ENCODE measurements at regions not wholly inside any gene's neighbourhood (a gene's known extent, or its start where the extent isn't known, plus 50 kb on each side); places are given as distances from the start of the nearest gene placed in this dataset.

GRCh38 chr4:174058846-174059245 lies 224.6 kb downstream of the FBXO8 start:
- DNase-seq (ENCODE audit: low read depth, low spot score), result no peak
- Histone ChIP-seq H3K36me3 (ENCODE audit: control insufficient read depth in 1 of 2, insufficient read depth in 2 of 2, low read length in 2 of 2) (no peaks in the 10 kb centered on the region), H3K9me2 (ENCODE audit: insufficient read depth) (no peaks in the 10 kb centered on the region), H3K4me3 (replicated peaks in 1 of 2; ENCODE audit: low read depth in 1 of 2, low read length in 2 of 2) (no peak overlapping the region), H3K27me3 (ENCODE audit: insufficient read depth, low read length) (no peaks in the 10 kb centered on the region), H3K4me2 (ENCODE audit: low read length) (no peak overlapping the region), H3K79me2 (ENCODE audit: insufficient read depth, low read length) (no peaks in the 10 kb centered on the region), H2AFZ (ENCODE audit: low read depth, low read length, poor library complexity, severe bottlenecking) (no peak overlapping the region), H3K9me3 (ENCODE audit: control insufficient read depth in 1 of 2, insufficient read depth in 1 of 2, low read depth in 1 of 2, low read length in 2 of 2) (no peaks in the 10 kb centered on the region), H3K4me1 (ENCODE audit: control insufficient read depth in 1 of 2, insufficient read depth in 2 of 2, low read length in 2 of 2) (no peaks in the 10 kb centered on the region), H4K20me1 (ENCODE audit: insufficient read depth) (no peaks in the 10 kb centered on the region), H3K27ac (ENCODE audit: low read depth, low read length) (no peak overlapping the region), H3K9ac (ENCODE audit: low read length) (no peak overlapping the region)
- ATAC-seq, result no peak
- POLR2A ChIA-PET, result no interaction called here
- TF ChIP-seq RAD21 (IDR thresholded peaks at IDR 0.05; ENCODE audit: low read depth), result no peak
- no peak for TF ChIP-seq ZNF274 (IDR thresholded peaks at IDR 0.05; ENCODE audit: low read depth, low read length)
- TF ChIP-seq, protein P1, sequence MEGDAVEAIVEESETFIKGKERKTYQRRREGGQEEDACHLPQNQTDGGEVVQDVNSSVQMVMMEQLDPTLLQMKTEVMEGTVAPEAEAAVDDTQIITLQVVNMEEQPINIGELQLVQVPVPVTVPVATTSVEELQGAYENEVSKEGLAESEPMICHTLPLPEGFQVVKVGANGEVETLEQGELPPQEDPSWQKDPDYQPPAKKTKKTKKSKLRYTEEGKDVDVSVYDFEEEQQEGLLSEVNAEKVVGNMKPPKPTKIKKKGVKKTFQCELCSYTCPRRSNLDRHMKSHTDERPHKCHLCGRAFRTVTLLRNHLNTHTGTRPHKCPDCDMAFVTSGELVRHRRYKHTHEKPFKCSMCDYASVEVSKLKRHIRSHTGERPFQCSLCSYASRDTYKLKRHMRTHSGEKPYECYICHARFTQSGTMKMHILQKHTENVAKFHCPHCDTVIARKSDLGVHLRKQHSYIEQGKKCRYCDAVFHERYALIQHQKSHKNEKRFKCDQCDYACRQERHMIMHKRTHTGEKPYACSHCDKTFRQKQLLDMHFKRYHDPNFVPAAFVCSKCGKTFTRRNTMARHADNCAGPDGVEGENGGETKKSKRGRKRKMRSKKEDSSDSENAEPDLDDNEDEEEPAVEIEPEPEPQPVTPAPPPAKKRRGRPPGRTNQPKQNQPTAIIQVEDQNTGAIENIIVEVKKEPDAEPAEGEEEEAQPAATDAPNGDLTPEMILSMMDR (IDR thresholded peaks at IDR 0.05 in 2 of 3, conservative IDR thresholded peaks at IDR 0.05 in 1 of 3; ENCODE audit: borderline replicate concordance in 1 of 3, insufficient read depth in 1 of 3, low read depth in 2 of 3, low read length in 2 of 3), result no peak
- RAD21 ChIA-PET (ENCODE audit: low non-redundant PET in 1 of 2, low total read pairs in 2 of 2, uncharacterized antibody in 2 of 2, unreplicated experiment in 2 of 2), result no interaction called here
- intact Hi-C loops (cut with micrococcal nuclease), result no loop called here
- BruUV-seq (replicated peaks), result no TSS peak
- CTCF ChIA-PET, result no interaction called here

GRCh38 chr4:174056959-174057358 lies 226.5 kb downstream of the FBXO8 start:
- intact Hi-C loops (cut with micrococcal nuclease), result no loop called here
- no TSS peak for BruUV-seq (replicated peaks)
- H3K4me2 ChIP-seq (ENCODE audit: low read length), result no peak overlapping the region
- H3K4me3 ChIP-seq (replicated peaks in 1 of 2; ENCODE audit: low read depth in 1 of 2, low read length in 2 of 2), result no peak overlapping the region
- DNase-seq (ENCODE audit: low read depth, low spot score), result no peak
- ChIA-PET RAD21 (ENCODE audit: low non-redundant PET in 1 of 2, low total read pairs in 2 of 2, uncharacterized antibody in 2 of 2, unreplicated experiment in 2 of 2) (no interaction called here), CTCF (no interaction called here), POLR2A (no interaction called here)
- no peak overlapping the region for H3K9ac ChIP-seq (ENCODE audit: low read length)
- no peak overlapping the region for H3K27ac ChIP-seq (ENCODE audit: low read depth, low read length)
- H3K4me1 ChIP-seq (ENCODE audit: control insufficient read depth in 1 of 2, insufficient read depth in 2 of 2, low read length in 2 of 2), result no peaks in the 10 kb centered on the region
- H3K9me2 ChIP-seq (ENCODE audit: insufficient read depth), result no peaks in the 10 kb centered on the region
- TF ChIP-seq POLR2AphosphoS5 (IDR thresholded peaks at IDR 0.05; ENCODE audit: low read depth, low read length), result no peak
- no peak for TF ChIP-seq CBX3 (IDR thresholded peaks at IDR 0.05; ENCODE audit: low read depth)
- no peak for TF ChIP-seq YY1 (IDR thresholded peaks at IDR 0.05; ENCODE audit: extremely low read depth, insufficient replicate concordance, low read depth, low read length)
- no peak for TF ChIP-seq EGR1 (IDR thresholded peaks at IDR 0.05; ENCODE audit: low read depth)
- no peak for TF ChIP-seq SP1 (IDR thresholded peaks at IDR 0.05; ENCODE audit: low read depth)
- TF ChIP-seq, protein P2, sequence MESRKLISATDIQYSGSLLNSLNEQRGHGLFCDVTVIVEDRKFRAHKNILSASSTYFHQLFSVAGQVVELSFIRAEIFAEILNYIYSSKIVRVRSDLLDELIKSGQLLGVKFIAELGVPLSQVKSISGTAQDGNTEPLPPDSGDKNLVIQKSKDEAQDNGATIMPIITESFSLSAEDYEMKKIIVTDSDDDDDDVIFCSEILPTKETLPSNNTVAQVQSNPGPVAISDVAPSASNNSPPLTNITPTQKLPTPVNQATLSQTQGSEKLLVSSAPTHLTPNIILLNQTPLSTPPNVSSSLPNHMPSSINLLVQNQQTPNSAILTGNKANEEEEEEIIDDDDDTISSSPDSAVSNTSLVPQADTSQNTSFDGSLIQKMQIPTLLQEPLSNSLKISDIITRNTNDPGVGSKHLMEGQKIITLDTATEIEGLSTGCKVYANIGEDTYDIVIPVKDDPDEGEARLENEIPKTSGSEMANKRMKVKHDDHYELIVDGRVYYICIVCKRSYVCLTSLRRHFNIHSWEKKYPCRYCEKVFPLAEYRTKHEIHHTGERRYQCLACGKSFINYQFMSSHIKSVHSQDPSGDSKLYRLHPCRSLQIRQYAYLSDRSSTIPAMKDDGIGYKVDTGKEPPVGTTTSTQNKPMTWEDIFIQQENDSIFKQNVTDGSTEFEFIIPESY (IDR thresholded peaks at IDR 0.05; ENCODE audit: extremely low read depth, insufficient replicate concordance, low read length), result no peak
- no peak for TF ChIP-seq RAD21 (IDR thresholded peaks at IDR 0.05; ENCODE audit: low read depth)
- TF ChIP-seq, protein P3, sequence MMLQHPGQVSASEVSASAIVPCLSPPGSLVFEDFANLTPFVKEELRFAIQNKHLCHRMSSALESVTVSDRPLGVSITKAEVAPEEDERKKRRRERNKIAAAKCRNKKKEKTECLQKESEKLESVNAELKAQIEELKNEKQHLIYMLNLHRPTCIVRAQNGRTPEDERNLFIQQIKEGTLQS (IDR thresholded peaks at IDR 0.05), result no peak
- TF ChIP-seq TCF7L2 (IDR thresholded peaks at IDR 0.05; ENCODE audit: borderline replicate concordance, extremely low read depth, insufficient read depth, insufficient read length), result no peak
- no peak for TF ChIP-seq EZH2phosphoT487 (IDR thresholded peaks at IDR 0.05; ENCODE audit: borderline replicate concordance)
- no peak for TF ChIP-seq FOSL1 (IDR thresholded peaks at IDR 0.05; ENCODE audit: low read depth)
- peaks cover 3% of the 10 kb centered on the region; the same call in 1 of the 2 replicates for H3K27me3 ChIP-seq (ENCODE audit: insufficient read depth, low read length)
- no peaks in the 10 kb centered on the region for H3K79me2 ChIP-seq (ENCODE audit: insufficient read depth, low read length)
- no peaks in the 10 kb centered on the region for H3K9me3 ChIP-seq (ENCODE audit: control insufficient read depth in 1 of 2, insufficient read depth in 1 of 2, low read depth in 1 of 2, low read length in 2 of 2)
- no peak overlapping the region for H2AFZ ChIP-seq (ENCODE audit: low read depth, low read length, poor library complexity, severe bottlenecking)
- no peaks in the 10 kb centered on the region for H3K36me3 ChIP-seq (ENCODE audit: control insufficient read depth in 1 of 2, insufficient read depth in 2 of 2, low read length in 2 of 2)
- no peak for ATAC-seq
- no peaks in the 10 kb centered on the region for H4K20me1 ChIP-seq (ENCODE audit: insufficient read depth)
